Fibroblast of gingiva (primary cell): ENCODE measurements at regions not wholly inside any gene's neighbourhood (a gene's known extent, or its start where the extent isn't known, plus 50 kb on each side); places are given as distances from the start of the nearest gene placed in this dataset.
"Not testable (repeated sequence)": the region's sequence is repeated elsewhere in the genome, so short reads cannot be mapped to it uniquely, and the experiment has no call there.

Source experiments
- DNase-seq: peaks from one replicate; pipeline ENCODE4 v3.0.0-alpha.2; 2011; ENCODE audit warnings: low read depth

GRCh38 chr3:177778633-177779032 lies 581.4 kb upstream of the TBL1XR1 start:
- DNase-seq: no peak

GRCh38 chr3:177781686-177782161 lies 584.4 kb upstream of the TBL1XR1 start:
- DNase-seq: peak; percentile 93

- no peak for DNase-seq
These were observed 586.1 kb upstream of the TBL1XR1 start for GRCh38 chr3:177783338-177783737.

GRCh38 chr3:177783767-177784166 lies 586.5 kb upstream of the TBL1XR1 start:
- peak; percentile 19 for DNase-seq

GRCh38 chr3:177787279-177788041 lies 590.2 kb upstream of the TBL1XR1 start:
- no peak for DNase-seq

- no peak for DNase-seq
These were observed 592.2 kb upstream of the TBL1XR1 start for GRCh38 chr3:177789500-177789899.

GRCh38 chr3:177792311-177793030 lies 595.2 kb upstream of the TBL1XR1 start:
- DNase-seq: peak; percentile 56

- DNase-seq: no peak
These were observed 596.2 kb upstream of the TBL1XR1 start for GRCh38 chr3:177793451-177793850.

- DNase-seq: no peak
These were observed 597.9 kb upstream of the TBL1XR1 start for GRCh38 chr3:177795216-177795615.

- DNase-seq: no peak
These were observed 598.6 kb upstream of the TBL1XR1 start for GRCh38 chr3:177795859-177796258.

GRCh38 chr3:177800147-177800546 lies 602.9 kb upstream of the TBL1XR1 start:
- peak; percentile 41 for DNase-seq

GRCh38 chr3:177800561-177800960 lies 603.3 kb upstream of the TBL1XR1 start:
- DNase-seq: no peak

- DNase-seq: peak; percentile 91
These were observed 605.0 kb upstream of the TBL1XR1 start for GRCh38 chr3:177802151-177802900.

GRCh38 chr3:177803500-177803899 lies 606.2 kb upstream of the TBL1XR1 start:
- no peak for DNase-seq

GRCh38 chr3:177804032-177804431 lies 606.8 kb upstream of the TBL1XR1 start:
- DNase-seq: no peak

- DNase-seq: no peak
These were observed 607.4 kb upstream of the TBL1XR1 start for GRCh38 chr3:177804646-177805045.

GRCh38 chr3:177807150-177807875 lies 610.0 kb upstream of the TBL1XR1 start:
- no peak for DNase-seq

GRCh38 chr3:177808928-177809478 lies 611.7 kb upstream of the TBL1XR1 start:
- not testable (repeated sequence) for DNase-seq

- peak; percentile 97 for DNase-seq
These were observed 612.9 kb upstream of the TBL1XR1 start for GRCh38 chr3:177810162-177810623.

- no peak for DNase-seq
These were observed 613.8 kb upstream of the TBL1XR1 start for GRCh38 chr3:177811112-177811511.

GRCh38 chr3:177811835-177812234 lies 614.6 kb upstream of the TBL1XR1 start:
- DNase-seq: no peak
